Endothelial cell of umbilical vein (primary cell): ENCODE measurements at regions not wholly inside any gene's neighbourhood (a gene's known extent, or its start where the extent isn't known, plus 50 kb on each side); places are given as distances from the start of the nearest gene placed in this dataset.

ENCODE experiments used
- BruUV-seq: library from RNA; stranded (reverse); fragments of 400-500 nt; replicated peaks from 2 replicates; lab custom pipeline; 2021; lab: Mats Ljungman, UMichigan
- CTCF ChIA-PET: fragments of 300-600, 350-600 bp; sonication (Branson Sonifier 250); formaldehyde crosslinking; loops from one replicate; lab custom pipeline; 2021; ENCODE audit warnings: antibody characterized with exemption, inconsistent platforms; lab: Charles Lee
- POLR2A ChIA-PET: fragments of 300-600, 350-600 bp; sonication (Branson Sonifier 250); formaldehyde crosslinking; loops from one replicate; lab custom pipeline; 2021; ENCODE audit warnings: antibody characterized with exemption, inconsistent platforms; lab: Charles Lee
- DNase-seq: peaks from one replicate; pipeline ENCODE4 v3.0.0-alpha.2; 2011; ENCODE audit warnings: low read depth, low spot score
- FAIRE-seq: peaks from 2 replicates; lab custom pipeline; 2011; peaks lifted over from hg19 to GRCh38; lab: Jason Lieb, UNC
- H2AFZ ChIP-seq: 2 replicates; pipeline ENCODE4 v1.6.0; 2012; ENCODE audit warnings: low read depth, low read length, control low read depth, inconsistent platforms
- H3K27ac ChIP-seq: 2 replicates; pipeline ENCODE4 v1.5.1; 2011; ENCODE audit warnings: low read depth, mild to moderate bottlenecking, control low read depth, low read length, moderate library complexity; ENCODE audit not compliant: insufficient read depth
- H3K27me3 ChIP-seq, 2 experiments: 2 replicates each; pipeline versions ENCODE4 v1.6.0 to v1.6.1; 2011; ENCODE audit warnings: low read length in 2 of 2, mixed read lengths in 1 of 2; ENCODE audit not compliant: control insufficient read depth in 2 of 2, insufficient read depth in 2 of 2
- H3K36me3 ChIP-seq, 2 experiments: 2 replicates in 1 of 2; 3 replicates in 1 of 2; pipeline ENCODE4 v1.5.1; 2011; ENCODE audit warnings: low read length in 2 of 2, mild to moderate bottlenecking in 1 of 2, moderate library complexity in 1 of 2; ENCODE audit not compliant: control insufficient read depth in 2 of 2, insufficient read depth in 2 of 2; ENCODE audit errors: extremely low read depth in 1 of 2
- H3K4me1 ChIP-seq: 3 replicates; pipeline ENCODE4 v1.5.1; 2011; ENCODE audit warnings: mild to moderate bottlenecking, low read length; ENCODE audit not compliant: control insufficient read depth, insufficient read depth; ENCODE audit errors: extremely low read depth
- H3K4me2 ChIP-seq: 2 replicates; pipeline ENCODE4 v1.6.1; 2011; ENCODE audit warnings: low read length, control low read depth, mixed read lengths; ENCODE audit not compliant: insufficient read depth
- H3K4me3 ChIP-seq, 3 experiments: fragments of 200-600 bp in 1 of 3; sonication (generic), shearing (Covaris generic) in 1 of 3; replicated peaks in 1 of 3; 2 replicates each; pipeline ENCODE4 v1.5.1; 2011 to 2016; ENCODE audit warnings: control low read depth in 3 of 3, low read length in 3 of 3, mild to moderate bottlenecking in 2 of 3, inconsistent platforms in 1 of 3, low read depth in 1 of 3, moderate library complexity in 1 of 3; ENCODE audit not compliant: insufficient read depth in 1 of 3
- H3K79me2 ChIP-seq: 2 replicates; pipeline ENCODE4 v1.6.0; 2012; ENCODE audit warnings: low read length, inconsistent platforms; ENCODE audit not compliant: control insufficient read depth, insufficient read depth
- H3K9ac ChIP-seq: replicated peaks from 2 replicates; pipeline ENCODE3; 2011; ENCODE audit warnings: low read length, control low read depth; ENCODE audit not compliant: insufficient read depth; ENCODE audit errors: extremely low read depth
- H3K9me1 ChIP-seq: replicated peaks from 3 replicates; pipeline ENCODE4 v1.6.0; 2011; ENCODE audit warnings: mild to moderate bottlenecking, low read length; ENCODE audit not compliant: control insufficient read depth, insufficient read depth; ENCODE audit errors: extremely low read depth
- H3K9me3 ChIP-seq: replicated peaks from 2 replicates; pipeline ENCODE4 v1.5.1; 2012; ENCODE audit warnings: low read length, inconsistent platforms; ENCODE audit not compliant: control insufficient read depth, insufficient read depth
- H4K20me1 ChIP-seq: replicated peaks from 2 replicates; pipeline ENCODE3; 2011; ENCODE audit warnings: mild to moderate bottlenecking, low read length; ENCODE audit not compliant: control insufficient read depth, insufficient read depth; ENCODE audit errors: extremely low read depth
- CTCF ChIP-seq, 2 donors: IDR thresholded peaks; 1 replicate in 1 of 2; 2 replicates in 1 of 2; pipeline ENCODE4 v1.5.1; 2011; ENCODE audit warnings: low read length in 2 of 2, mild to moderate bottlenecking in 2 of 2, moderate library complexity in 2 of 2, control low read depth in 1 of 2, inconsistent platforms in 1 of 2, low read depth in 1 of 2; ENCODE audit not compliant: insufficient read depth in 1 of 2; ENCODE audit errors: extremely low read depth in 1 of 2
- EZH2 ChIP-seq: IDR thresholded peaks from 2 replicates; pipeline ENCODE4 v1.6.1; 2012; ENCODE audit warnings: borderline replicate concordance, low read depth, mild to moderate bottlenecking, moderate library complexity, low read length, inconsistent platforms; ENCODE audit not compliant: severe bottlenecking
- FOS ChIP-seq: IDR thresholded peaks from 2 replicates; pipeline ENCODE4 v1.6.1; 2011; ENCODE audit warnings: mild to moderate bottlenecking, low read length, moderate library complexity, borderline replicate concordance; ENCODE audit not compliant: insufficient read depth
- GATA2 ChIP-seq: IDR thresholded peaks from 2 replicates; pipeline ENCODE4 v1.7.0; 2011; ENCODE audit warnings: low read depth, mild to moderate bottlenecking, moderate library complexity, mixed read lengths, low read length; ENCODE audit not compliant: insufficient read length, insufficient read depth
- JUN ChIP-seq: IDR thresholded peaks from 2 replicates; pipeline ENCODE4 v1.6.1; 2011; ENCODE audit warnings: borderline replicate concordance, low read depth; ENCODE audit not compliant: insufficient read length, insufficient read depth
- MAX ChIP-seq: IDR thresholded peaks from 2 replicates; pipeline ENCODE4 v1.6.1; 2011; ENCODE audit not compliant: insufficient read depth, insufficient read length
- MYC ChIP-seq: IDR thresholded peaks from one replicate; pipeline ENCODE4 v1.6.1; 2011; ENCODE audit warnings: mild to moderate bottlenecking, low read depth, low read length
- POLR2A ChIP-seq: IDR thresholded peaks from 2 replicates; pipeline ENCODE4 v1.6.1; 2012; ENCODE audit warnings: low read depth, mild to moderate bottlenecking, control low read depth, low read length
- POLR2AphosphoS5 ChIP-seq: IDR thresholded peaks from 2 replicates; pipeline ENCODE4 v1.6.1; 2012; ENCODE audit warnings: low read depth, mild to moderate bottlenecking, control low read depth, low read length, moderate library complexity; ENCODE audit not compliant: insufficient read depth
- dilution Hi-C: fragments of 300-500 bp; cut with MboI; formaldehyde crosslinking; loops from one replicate; pipeline ENCODE4 v1.15.0; 2019; ENCODE audit warnings: low sequenced_read_pairs; ENCODE audit not compliant: extremely low pct_ligation_motif_present
- intact Hi-C: fragments of 100-400 bp; cut with micrococcal nuclease; formaldehyde crosslinking; loops from one replicate; pipeline ENCODE4 v1.10.0; 2022

GRCh38 chr5:116355819-116356601 is 218.6 kb downstream of the SEMA6A start:
- Histone ChIP-seq H3K79me2 (no peaks in the 10 kb centered on the region), H3K9me3 (no peaks in the 10 kb centered on the region), H3K4me3 (no peak overlapping the region), H3K27ac (no peak overlapping the region), H3K9me1 (no peaks in the 10 kb centered on the region), H2AFZ (no peak overlapping the region), H3K4me1 (no peaks in the 10 kb centered on the region), H3K4me2 (no peak overlapping the region), H3K27me3 (no peaks in the 10 kb centered on the region), H4K20me1 (no peaks in the 10 kb centered on the region), H3K9ac (no peak overlapping the region), H3K36me3 (no peaks in the 10 kb centered on the region)
- dilution Hi-C loops: no loop called here
- CTCF ChIA-PET: no interaction called here
- FAIRE-seq (no peak), DNase-seq (no peak)
- TF ChIP-seq JUN: no peak
- no peak for TF ChIP-seq EZH2
- TF ChIP-seq GATA2: no peak
- no peak for TF ChIP-seq CTCF (IDR thresholded peaks at IDR 0.05; ENCODE audit: extremely low read depth in 1 of 2, insufficient read depth in 1 of 2, low read depth in 1 of 2, low read length in 2 of 2)
- no peak for TF ChIP-seq POLR2A
- TF ChIP-seq MAX: no peak
- no peak for TF ChIP-seq FOS
- TF ChIP-seq POLR2AphosphoS5: no peak
- TF ChIP-seq MYC: no peak
- no TSS peak for BruUV-seq
- POLR2A ChIA-PET: no interaction called here
- intact Hi-C loops: no loop called here
